Loucy (cell line): ENCODE measurements at regions not wholly inside any gene's neighbourhood (a gene's known extent, or its start where the extent isn't known, plus 50 kb on each side); places are given as distances from the start of the nearest gene placed in this dataset.
A peak's percentile ranks its signal among the peaks of the same experiment; 100 is the strongest.

ENCODE experiments used
- H2AFZ ChIP-seq: fragments of 200-600 bp; sonication (generic); 2 replicates; pipeline ENCODE4 v1.6.0; 2016; ENCODE audit warnings: antibody characterized with exemption, mild to moderate bottlenecking, low read length, moderate library complexity
- H3F3A ChIP-seq: fragments of 200-600 bp; 2 replicates; pipeline ENCODE4 v1.6.0; 2016; ENCODE audit warnings: antibody characterized with exemption, low read depth, mild to moderate bottlenecking
- H3K27me3 ChIP-seq: fragments of 200-600 bp; sonication (generic); 2 replicates; pipeline ENCODE4 v1.6.1; 2014; ENCODE audit warnings: low read length, mild to moderate bottlenecking; ENCODE audit not compliant: insufficient read depth, poor library complexity, severe bottlenecking
- H3K36me3 ChIP-seq: fragments of 200-600 bp; sonication (generic); 2 replicates; pipeline ENCODE4 v1.6.1; 2016; ENCODE audit warnings: low read length; ENCODE audit not compliant: insufficient read depth
- H3K4me1 ChIP-seq: fragments of 200-600 bp; sonication (generic); 2 replicates; pipeline ENCODE4 v1.5.1; 2014; ENCODE audit warnings: low read length, mild to moderate bottlenecking; ENCODE audit not compliant: insufficient read depth, poor library complexity, severe bottlenecking
- H3K4me2 ChIP-seq: fragments of 200-600 bp; sonication (generic); 2 replicates; pipeline ENCODE4 v1.6.0; 2014; ENCODE audit warnings: antibody characterized with exemption, low read length, low read depth, mild to moderate bottlenecking; ENCODE audit not compliant: poor library complexity, severe bottlenecking
- H3K4me3 ChIP-seq: fragments of 200-600 bp; sonication (generic); 2 replicates; pipeline ENCODE4 v1.5.1; 2014; ENCODE audit warnings: low read length, mild to moderate bottlenecking, mixed read lengths; ENCODE audit not compliant: poor library complexity, severe bottlenecking
- H3K79me2 ChIP-seq: fragments of 200-600 bp; sonication (generic); 2 replicates; pipeline ENCODE4 v1.6.1; 2014; ENCODE audit warnings: low read length; ENCODE audit not compliant: insufficient read depth
- H3K9ac ChIP-seq: fragments of 200-600 bp; sonication (generic); 2 replicates; pipeline ENCODE4 v1.6.0; 2014; ENCODE audit warnings: mild to moderate bottlenecking, low read depth, low read length, moderate library complexity; ENCODE audit not compliant: poor library complexity, severe bottlenecking
- H3K9me2 ChIP-seq: fragments of 200-600 bp; sonication (generic); replicated peaks from 2 replicates; pipeline ENCODE4 v1.6.1; 2016; ENCODE audit warnings: low read depth, low read length, mixed read lengths
- H3K9me3 ChIP-seq: fragments of 200-600 bp; sonication (generic); 2 replicates; pipeline ENCODE4 v1.6.1; 2014; ENCODE audit warnings: mild to moderate bottlenecking, antibody characterized with exemption, low read length, low read depth; ENCODE audit not compliant: insufficient read depth
- H4K20me1 ChIP-seq: fragments of 200-600 bp; sonication (generic); 2 replicates; pipeline ENCODE4 v1.6.0; 2014; ENCODE audit warnings: antibody characterized with exemption, low read length, mild to moderate bottlenecking; ENCODE audit not compliant: insufficient read depth, poor library complexity, severe bottlenecking
- EZH2phosphoT487 ChIP-seq: fragments of 200-600 bp; IDR thresholded peaks from 2 replicates; pipeline ENCODE4 v1.6.1; 2018; ENCODE audit warnings: antibody characterized with exemption, mild to moderate bottlenecking, moderate library complexity, borderline replicate concordance
- TF ChIP-seq, protein P1 (sequence below): fragments of 200-600 bp; sonication (generic); conservative IDR thresholded peaks from 2 replicates; pipeline ENCODE4 v1.5.1; 2014; ENCODE audit warnings: mild to moderate bottlenecking, antibody characterized with exemption, low read length

DNA sequence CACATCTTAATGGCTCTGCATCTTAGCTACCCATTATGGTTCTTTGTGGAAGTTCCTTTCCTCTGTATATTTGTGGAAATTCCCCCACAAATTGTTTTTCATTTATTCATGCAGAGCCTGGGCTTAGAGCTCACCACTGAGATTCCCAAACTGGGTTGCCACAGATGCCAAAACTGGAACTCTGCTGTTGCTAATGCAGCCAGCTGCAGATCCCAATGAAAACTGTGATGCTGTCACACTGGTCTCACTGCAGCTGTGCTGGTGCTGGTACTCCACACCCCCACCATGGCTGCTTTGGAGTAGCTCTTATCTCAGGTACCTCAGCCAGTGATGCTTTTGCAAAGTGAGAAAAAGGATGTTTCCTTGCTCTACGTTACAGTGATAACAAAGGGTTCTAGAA is 87.7 kb downstream of the DCK start:
- Histone ChIP-seq H3K9ac (no peak overlapping the region), H3K4me3 (no peak overlapping the region), H3K4me1 (no peaks in the 10 kb centered on the region), H3K79me2 (no peaks in the 10 kb centered on the region), H3K4me2 (no peak overlapping the region), H3K9me2 (no peaks in the 10 kb centered on the region), H3F3A (no peaks in the 10 kb centered on the region), H3K36me3 (no peaks in the 10 kb centered on the region), H4K20me1 (no peaks in the 10 kb centered on the region), H3K27me3 (no peaks in the 10 kb centered on the region), H2AFZ (no peak overlapping the region), H3K9me3 (no peaks in the 10 kb centered on the region)
- no peak for TF ChIP-seq EZH2phosphoT487

DNA sequence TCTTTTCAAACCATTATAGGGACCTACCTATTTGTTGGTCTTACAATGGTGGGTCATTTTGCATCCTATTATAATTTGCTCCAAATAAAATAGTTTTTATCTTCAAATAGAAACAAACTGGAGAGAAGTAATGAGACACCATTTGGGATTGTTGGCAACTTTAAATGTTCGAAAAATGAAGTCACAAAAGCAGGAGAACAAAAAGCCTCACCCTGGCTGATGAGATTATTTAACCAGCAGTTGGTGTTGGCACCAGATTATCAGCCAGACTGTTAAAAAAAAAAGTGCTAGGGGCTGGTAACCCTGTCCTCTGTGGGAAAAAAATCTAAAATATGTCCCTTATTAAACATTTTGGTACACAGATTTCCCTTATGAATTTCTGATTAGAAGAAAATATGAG is 100.3 kb downstream of the DCK start:
- Histone ChIP-seq H3K79me2 (no peaks in the 10 kb centered on the region), H3F3A (no peaks in the 10 kb centered on the region), H3K27me3 (no peaks in the 10 kb centered on the region), H3K9ac (no peak overlapping the region), H3K4me3 (no peak overlapping the region), H3K36me3 (no peaks in the 10 kb centered on the region), H3K4me1 (peaks cover 18% of the 10 kb centered on the region), H3K4me2 (no peak overlapping the region), H4K20me1 (no peaks in the 10 kb centered on the region), H3K9me3 (no peaks in the 10 kb centered on the region), H2AFZ (no peak overlapping the region), H3K9me2 (no peaks in the 10 kb centered on the region)
- no peak for TF ChIP-seq EZH2phosphoT487
- TF ChIP-seq, protein P1, sequence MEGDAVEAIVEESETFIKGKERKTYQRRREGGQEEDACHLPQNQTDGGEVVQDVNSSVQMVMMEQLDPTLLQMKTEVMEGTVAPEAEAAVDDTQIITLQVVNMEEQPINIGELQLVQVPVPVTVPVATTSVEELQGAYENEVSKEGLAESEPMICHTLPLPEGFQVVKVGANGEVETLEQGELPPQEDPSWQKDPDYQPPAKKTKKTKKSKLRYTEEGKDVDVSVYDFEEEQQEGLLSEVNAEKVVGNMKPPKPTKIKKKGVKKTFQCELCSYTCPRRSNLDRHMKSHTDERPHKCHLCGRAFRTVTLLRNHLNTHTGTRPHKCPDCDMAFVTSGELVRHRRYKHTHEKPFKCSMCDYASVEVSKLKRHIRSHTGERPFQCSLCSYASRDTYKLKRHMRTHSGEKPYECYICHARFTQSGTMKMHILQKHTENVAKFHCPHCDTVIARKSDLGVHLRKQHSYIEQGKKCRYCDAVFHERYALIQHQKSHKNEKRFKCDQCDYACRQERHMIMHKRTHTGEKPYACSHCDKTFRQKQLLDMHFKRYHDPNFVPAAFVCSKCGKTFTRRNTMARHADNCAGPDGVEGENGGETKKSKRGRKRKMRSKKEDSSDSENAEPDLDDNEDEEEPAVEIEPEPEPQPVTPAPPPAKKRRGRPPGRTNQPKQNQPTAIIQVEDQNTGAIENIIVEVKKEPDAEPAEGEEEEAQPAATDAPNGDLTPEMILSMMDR: no peak

DNA sequence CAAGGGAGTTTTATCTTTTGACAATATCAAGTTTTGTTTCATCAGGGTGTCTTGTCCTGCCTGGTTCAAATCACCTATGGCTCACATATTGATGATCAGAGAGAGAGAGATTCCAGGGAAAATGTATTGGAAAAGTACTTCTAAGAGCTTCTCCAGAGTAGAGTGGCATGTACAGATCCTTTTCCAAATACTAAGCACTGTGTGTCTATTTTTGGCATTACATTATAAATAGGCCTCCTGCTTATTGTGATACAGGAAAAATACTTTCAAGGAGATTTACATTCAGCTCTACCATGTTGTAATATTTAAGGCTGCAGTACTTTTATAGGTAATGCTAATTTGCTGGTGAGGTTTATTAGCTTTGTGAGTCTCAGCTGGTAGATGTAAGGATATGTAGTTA is 100.8 kb downstream of the DCK start:
- TF ChIP-seq, protein P1: no peak
- TF ChIP-seq EZH2phosphoT487: no peak
- Histone ChIP-seq H3K4me3 (no peak overlapping the region), H4K20me1 (no peaks in the 10 kb centered on the region), H3K9me3 (no peaks in the 10 kb centered on the region), H3K9ac (no peak overlapping the region), H2AFZ (peak overlapping the region; percentile 90), H3F3A (no peaks in the 10 kb centered on the region), H3K79me2 (no peaks in the 10 kb centered on the region), H3K36me3 (no peaks in the 10 kb centered on the region), H3K4me2 (no peak overlapping the region), H3K9me2 (no peaks in the 10 kb centered on the region), H3K27me3 (no peaks in the 10 kb centered on the region), H3K4me1 (peaks cover 18% of the 10 kb centered on the region)

DNA sequence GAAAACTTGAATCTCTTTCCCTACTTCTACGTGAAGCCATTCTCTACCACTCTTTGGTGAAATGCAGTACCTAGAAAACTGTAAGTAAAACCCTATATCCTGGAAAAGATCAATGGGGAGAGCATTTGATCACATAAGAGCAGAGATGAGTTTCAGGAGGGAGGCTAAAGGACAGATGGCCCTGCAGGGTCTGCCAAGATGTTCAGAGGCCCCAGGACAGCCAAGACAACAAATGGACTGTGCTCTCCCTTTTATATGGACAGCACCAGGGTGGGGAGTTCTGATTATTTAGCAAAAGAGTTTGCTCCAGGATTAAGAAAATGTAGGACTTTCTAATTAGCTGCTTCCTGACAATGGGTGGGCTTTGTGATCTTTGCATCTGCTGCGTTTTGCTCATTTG is 101.7 kb downstream of the DCK start:
- Histone ChIP-seq H4K20me1 (no peaks in the 10 kb centered on the region), H3K4me2 (peak overlapping the region; percentile 84), H3K36me3 (no peaks in the 10 kb centered on the region), H3K27me3 (no peaks in the 10 kb centered on the region), H3K4me3 (peak overlapping the region; percentile 64), H3F3A (no peaks in the 10 kb centered on the region), H2AFZ (peak overlapping the region; percentile 90), H3K4me1 (peaks cover 18% of the 10 kb centered on the region), H3K9me2 (no peaks in the 10 kb centered on the region), H3K9ac (peak overlapping the region; percentile 63), H3K79me2 (no peaks in the 10 kb centered on the region), H3K9me3 (no peaks in the 10 kb centered on the region)
- TF ChIP-seq EZH2phosphoT487: no peak
- TF ChIP-seq, protein P1: no peak
